K562 (cell line): ENCODE measurements at regions not wholly inside any gene's neighbourhood (a gene's known extent, or its start where the extent isn't known, plus 50 kb on each side); places are given as distances from the start of the nearest gene placed in this dataset.

Experiments
- ATAC-seq: fragments of 200-7000 bp; cut with Tn5 transposase; 3 replicates; pipeline ENCODE4 v1.9.1; 2020; ENCODE audit warnings: moderate library complexity
- BruUV-seq: library from RNA; stranded (reverse); fragments of 400-500 nt; replicated peaks from 2 replicates; lab custom pipeline; 2021; lab: Mats Ljungman, UMichigan
- CTCF ChIA-PET: fragments of 300-600 bp; formaldehyde crosslinking; extraction: SDS; loops from one replicate; lab custom pipeline; 2021; ENCODE audit warnings: low intra/inter-chr PET ratio; lab: Yijun Ruan, JAX
- POLR2A ChIA-PET: fragments of 300-600, 350-650 bp; sonication (Branson Sonifier 250); formaldehyde crosslinking; extraction: SDS; loops from one replicate; lab custom pipeline; 2021; ENCODE audit warnings: antibody characterized with exemption, inconsistent platforms; lab: Yijun Ruan, JAX
- DNase-seq, 4 experiments: peaks; one replicate each; pipeline versions ENCODE4 v3.0.0 to v3.0.0-alpha.2; 2011 to 2018; ENCODE audit warnings: low spot score in 3 of 4, mixed read lengths in 3 of 4; ENCODE audit errors: extremely low read depth in 1 of 4
- FAIRE-seq: peaks from 2 replicates; lab custom pipeline; 2011; peaks lifted over from hg19 to GRCh38; lab: Jason Lieb, UNC
- H2AFZ ChIP-seq: 2 replicates; pipeline ENCODE4 v1.6.0; 2011; ENCODE audit warnings: low read depth, low read length, control low read depth, inconsistent platforms
- H3K27ac ChIP-seq: fragments of 200-600 bp; 3 replicates; pipeline ENCODE4 v1.8.0; 2011; ENCODE audit warnings: low read depth, mild to moderate bottlenecking, control low read depth, inconsistent platforms, low read length, moderate library complexity, mixed read lengths; ENCODE audit errors: extremely low read depth
- H3K27me3 ChIP-seq, 2 experiments: fragments of 300-600 bp in 1 of 2; 2 replicates in 1 of 2; 3 replicates in 1 of 2; pipeline versions ENCODE4 v1.6.0 to v1.8.0; 2011; ENCODE audit warnings: inconsistent platforms in 2 of 2, low read length in 2 of 2, mild to moderate bottlenecking in 1 of 2, mixed read lengths in 1 of 2, moderate library complexity in 1 of 2; ENCODE audit not compliant: control insufficient read depth in 2 of 2, insufficient read depth in 2 of 2
- H3K36me3 ChIP-seq: fragments of 300-600 bp; 3 replicates; pipeline ENCODE4 v1.8.0; 2011; ENCODE audit warnings: mild to moderate bottlenecking, low read length, inconsistent platforms; ENCODE audit not compliant: control insufficient read depth, insufficient read depth
- H3K4me1 ChIP-seq, 2 experiments: fragments of 200-600 bp in 1 of 2; replicated peaks in 1 of 2; 2 replicates in 1 of 2; 3 replicates in 1 of 2; pipeline versions ENCODE4 v1.5.1 to v1.8.0; 2011; ENCODE audit warnings: inconsistent platforms in 2 of 2, low read length in 2 of 2, mild to moderate bottlenecking in 1 of 2, mixed read lengths in 1 of 2, moderate library complexity in 1 of 2; ENCODE audit not compliant: control insufficient read depth in 2 of 2, insufficient read depth in 2 of 2
- H3K4me2 ChIP-seq: 2 replicates; pipeline ENCODE4 v1.6.1; 2011; ENCODE audit warnings: low read length, control low read depth, inconsistent platforms, mixed read lengths; ENCODE audit not compliant: insufficient read depth
- H3K4me3 ChIP-seq: fragments of 200-600 bp; sonication (generic), shearing (Covaris generic); 2 replicates; pipeline ENCODE4 v1.5.1; 2016; ENCODE audit warnings: control low read depth, inconsistent platforms
- H3K79me2 ChIP-seq: fragments of 200-600 bp; 3 replicates; pipeline ENCODE4 v1.8.0; 2011; ENCODE audit warnings: low read length, inconsistent platforms; ENCODE audit not compliant: control insufficient read depth, insufficient read depth
- H3K9ac ChIP-seq, 2 experiments: 2 replicates each; pipeline versions ENCODE4 v1.6.0 to v1.6.1; 2011; ENCODE audit warnings: low read depth in 2 of 2, low read length in 2 of 2, control low read depth in 1 of 2, inconsistent platforms in 1 of 2, mild to moderate bottlenecking in 1 of 2, mixed read lengths in 1 of 2; ENCODE audit not compliant: insufficient read depth in 1 of 2
- H3K9me1 ChIP-seq: one replicate; pipeline ENCODE4 v1.6.0; 2011; ENCODE audit warnings: inconsistent platforms, mild to moderate bottlenecking, low read length, moderate library complexity; ENCODE audit not compliant: control insufficient read depth, insufficient read depth
- H3K9me3 ChIP-seq: replicated peaks from 2 replicates; pipeline ENCODE4 v1.5.1; 2011; ENCODE audit warnings: low read depth, low read length, inconsistent platforms; ENCODE audit not compliant: control insufficient read depth, insufficient read depth
- H4K20me1 ChIP-seq: replicated peaks from 2 replicates; pipeline ENCODE4 v1.6.1; 2011; ENCODE audit warnings: low read length, inconsistent platforms, mixed read lengths; ENCODE audit not compliant: control insufficient read depth, insufficient read depth
- EP300 ChIP-seq: IDR thresholded peaks from 2 replicates; pipeline ENCODE4 v1.6.1; 2012; ENCODE audit warnings: low read length, improper control_type of control experiment
- LARP7 ChIP-seq: fragments of 450-650 bp; IDR thresholded peaks from 2 replicates; pipeline ENCODE4 v1.6.1; 2016
- POLR3A ChIP-seq: IDR thresholded peaks from 2 replicates; pipeline ENCODE4 v1.6.1; 2011; ENCODE audit warnings: borderline replicate concordance, mild to moderate bottlenecking, moderate library complexity; ENCODE audit not compliant: insufficient read length, insufficient read depth; ENCODE audit errors: extremely low read depth
- ZNF274 ChIP-seq: IDR thresholded peaks from 2 replicates; pipeline ENCODE4 v1.6.1; 2011; ENCODE audit warnings: low read depth, mild to moderate bottlenecking, low read length, moderate library complexity, borderline replicate concordance
- WGBS: fragments of 100-300 bp; shearing (Covaris generic); methylation state at CpG from one replicate; pipeline ENCODE4 v1.1.6; 2016; ENCODE audit warnings: low coverage, mixed read lengths; ENCODE audit not compliant: insufficient coverage; ENCODE audit errors: missing lambda C conversion rate; 5-methylcytosine and 5-hydroxymethylcytosine counted together
- in situ Hi-C: fragments of 300-500 bp; cut with MboI; formaldehyde crosslinking; loops from 4 replicates; pipeline ENCODE4 v1.15.0; 2018; ENCODE audit warnings: inconsistent platforms, mixed read lengths
- intact Hi-C: fragments of 100-400 bp; cut with micrococcal nuclease; formaldehyde crosslinking; loops from 2 replicates; pipeline ENCODE4 v1.14.2; 2022
- TF ChIP-seq, protein P1 (sequence below): fragments of 250-450 bp; sonication (Bioruptor Pico); IDR thresholded peaks from 2 replicates; pipeline ENCODE4 v1.8.0; 2021; ENCODE audit warnings: borderline replicate concordance, mild to moderate bottlenecking, moderate library complexity; ENCODE audit not compliant: poor library complexity, severe bottlenecking
- TF ChIP-seq, protein P2 (sequence below): fragments of 250-450 bp; sonication (Bioruptor Pico); IDR thresholded peaks from 2 replicates; pipeline ENCODE4 v1.4.0; 2020; ENCODE audit warnings: borderline replicate concordance
- TF ChIP-seq, protein P3 (sequence below): fragments of 250-450 bp; sonication (Bioruptor Pico); IDR thresholded peaks from 2 replicates; pipeline ENCODE4 v1.9.0; 2021; ENCODE audit warnings: mild to moderate bottlenecking, inconsistent platforms

DNA sequence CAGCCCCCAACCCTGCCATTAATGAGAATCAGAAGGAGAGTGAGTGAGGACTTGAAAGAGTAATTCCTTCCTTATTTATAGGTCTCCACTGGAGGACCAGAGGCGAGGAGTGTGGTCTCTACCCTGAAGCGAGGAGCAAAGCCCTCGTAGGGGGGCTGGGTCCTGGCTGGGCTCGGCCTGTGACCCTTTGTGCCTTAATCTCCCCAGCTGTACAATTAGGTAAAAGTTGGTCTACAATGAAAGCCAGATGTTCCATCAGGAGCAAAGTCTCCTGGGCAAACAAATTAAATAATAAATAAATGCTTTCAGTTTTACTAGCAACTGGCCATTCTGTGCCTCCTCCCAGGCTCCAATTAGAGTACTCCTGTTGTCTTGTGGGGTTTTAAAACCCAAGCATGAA, 523.5 kb upstream of the SALL1 start:
- H3K27ac ChIP-seq = no peak overlapping the region
- ChIA-PET POLR2A (no interaction called here), CTCF (no interaction called here)
- no peak overlapping the region for H2AFZ ChIP-seq
- H3K79me2 ChIP-seq = no peaks in the 10 kb centered on the region
- H3K36me3 ChIP-seq = no peaks in the 10 kb centered on the region
- no peaks in the 10 kb centered on the region for H3K9me3 ChIP-seq
- no peak overlapping the region for H3K9ac ChIP-seq
- BruUV-seq = no TSS peak
- no peaks in the 10 kb centered on the region for H3K27me3 ChIP-seq
- no peaks in the 10 kb centered on the region for H3K4me1 ChIP-seq
- no peaks in the 10 kb centered on the region for H4K20me1 ChIP-seq
- no peak overlapping the region for H3K4me2 ChIP-seq
- TF ChIP-seq POLR3A (no peak), EP300 (no peak), ZNF274 (no peak), LARP7 (no peak)
- TF ChIP-seq, protein P1, sequence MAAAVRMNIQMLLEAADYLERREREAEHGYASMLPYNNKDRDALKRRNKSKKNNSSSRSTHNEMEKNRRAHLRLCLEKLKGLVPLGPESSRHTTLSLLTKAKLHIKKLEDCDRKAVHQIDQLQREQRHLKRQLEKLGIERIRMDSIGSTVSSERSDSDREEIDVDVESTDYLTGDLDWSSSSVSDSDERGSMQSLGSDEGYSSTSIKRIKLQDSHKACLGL = no peak
- TF ChIP-seq, protein P2, sequence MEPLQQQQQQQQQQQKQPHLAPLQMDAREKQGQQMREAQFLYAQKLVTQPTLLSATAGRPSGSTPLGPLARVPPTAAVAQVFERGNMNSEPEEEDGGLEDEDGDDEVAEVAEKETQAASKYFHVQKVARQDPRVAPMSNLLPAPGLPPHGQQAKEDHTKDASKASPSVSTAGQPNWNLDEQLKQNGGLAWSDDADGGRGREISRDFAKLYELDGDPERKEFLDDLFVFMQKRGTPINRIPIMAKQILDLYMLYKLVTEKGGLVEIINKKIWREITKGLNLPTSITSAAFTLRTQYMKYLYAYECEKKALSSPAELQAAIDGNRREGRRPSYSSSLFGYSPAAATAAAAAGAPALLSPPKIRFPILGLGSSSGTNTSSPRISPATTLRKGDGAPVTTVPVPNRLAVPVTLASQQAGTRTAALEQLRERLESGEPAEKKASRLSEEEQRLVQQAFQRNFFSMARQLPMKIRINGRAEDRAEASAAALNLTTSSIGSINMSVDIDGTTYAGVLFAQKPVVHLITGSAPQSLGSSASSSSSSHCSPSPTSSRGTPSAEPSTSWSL (CRISPR knock-in tag) = no peak
- TF ChIP-seq, protein P3, sequence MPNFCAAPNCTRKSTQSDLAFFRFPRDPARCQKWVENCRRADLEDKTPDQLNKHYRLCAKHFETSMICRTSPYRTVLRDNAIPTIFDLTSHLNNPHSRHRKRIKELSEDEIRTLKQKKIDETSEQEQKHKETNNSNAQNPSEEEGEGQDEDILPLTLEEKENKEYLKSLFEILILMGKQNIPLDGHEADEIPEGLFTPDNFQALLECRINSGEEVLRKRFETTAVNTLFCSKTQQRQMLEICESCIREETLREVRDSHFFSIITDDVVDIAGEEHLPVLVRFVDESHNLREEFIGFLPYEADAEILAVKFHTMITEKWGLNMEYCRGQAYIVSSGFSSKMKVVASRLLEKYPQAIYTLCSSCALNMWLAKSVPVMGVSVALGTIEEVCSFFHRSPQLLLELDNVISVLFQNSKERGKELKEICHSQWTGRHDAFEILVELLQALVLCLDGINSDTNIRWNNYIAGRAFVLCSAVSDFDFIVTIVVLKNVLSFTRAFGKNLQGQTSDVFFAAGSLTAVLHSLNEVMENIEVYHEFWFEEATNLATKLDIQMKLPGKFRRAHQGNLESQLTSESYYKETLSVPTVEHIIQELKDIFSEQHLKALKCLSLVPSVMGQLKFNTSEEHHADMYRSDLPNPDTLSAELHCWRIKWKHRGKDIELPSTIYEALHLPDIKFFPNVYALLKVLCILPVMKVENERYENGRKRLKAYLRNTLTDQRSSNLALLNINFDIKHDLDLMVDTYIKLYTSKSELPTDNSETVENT = no peak
- DNase-seq (no peak), ATAC-seq (no peak), FAIRE-seq (no peak)
- intact Hi-C loops (no loop called here), in situ Hi-C loops (no loop called here)
- H3K4me3 ChIP-seq = no peak overlapping the region
- 0% methylated on average over 4 of the region's 4 CpGs for WGBS
- no peaks in the 10 kb centered on the region for H3K9me1 ChIP-seq
